CD14-positive monocyte (primary cell): ENCODE measurements at regions not wholly inside any gene's neighbourhood (a gene's known extent, or its start where the extent isn't known, plus 50 kb on each side); places are given as distances from the start of the nearest gene placed in this dataset.

Experiments
- DNase-seq, 3 donors: peaks; one replicate each; pipeline ENCODE4 v3.0.0-alpha.2; 2011 to 2022
- H2AFZ ChIP-seq: 2 replicates; pipeline ENCODE4 v1.6.0; 2012; ENCODE audit warnings: mild to moderate bottlenecking, low read depth, low read length, inconsistent platforms; ENCODE audit not compliant: insufficient read depth, poor library complexity, severe bottlenecking
- H3K27ac ChIP-seq, 2 donors: 1 replicate in 1 of 2; 2 replicates in 1 of 2; pipeline ENCODE4 v1.5.1; 2012 to 2013; ENCODE audit warnings: low read length in 2 of 2, control low read depth in 1 of 2, inconsistent platforms in 1 of 2, low read depth in 1 of 2, mild to moderate bottlenecking in 1 of 2
- H3K27me3 ChIP-seq, 2 donors: one replicate each; pipeline versions ENCODE4 v1.6.0 to v1.6.1; 2011 to 2013; ENCODE audit warnings: low read length in 2 of 2; ENCODE audit not compliant: control insufficient read depth in 2 of 2, insufficient read depth in 2 of 2
- H3K36me3 ChIP-seq, 2 donors: replicated peaks in 1 of 2; 1 replicate in 1 of 2; 2 replicates in 1 of 2; pipeline versions ENCODE4 v1.5.1 to v1.6.1; 2012 to 2013; ENCODE audit warnings: low read length in 2 of 2, control low read depth in 1 of 2, inconsistent platforms in 1 of 2, mild to moderate bottlenecking in 1 of 2; ENCODE audit not compliant: insufficient read depth in 2 of 2, control insufficient read depth in 1 of 2
- H3K4me1 ChIP-seq, 2 donors: 1 replicate in 1 of 2; 2 replicates in 1 of 2; pipeline versions ENCODE4 v1.5.1 to v1.6.1; 2012 to 2013; ENCODE audit warnings: low read length in 2 of 2, control low read depth in 1 of 2, inconsistent platforms in 1 of 2, mild to moderate bottlenecking in 1 of 2, moderate library complexity in 1 of 2; ENCODE audit not compliant: insufficient read depth in 2 of 2, control insufficient read depth in 1 of 2
- H3K4me2 ChIP-seq: replicated peaks from 2 replicates; pipeline ENCODE3; 2012; ENCODE audit warnings: low read length, moderate library complexity, mild to moderate bottlenecking; ENCODE audit not compliant: poor library complexity, severe bottlenecking; ENCODE audit errors: extremely low read depth
- H3K4me3 ChIP-seq, 3 experiments: fragments of 200-600 bp in 1 of 3; sonication (generic) in 1 of 3; replicated peaks in 1 of 3; 1 replicate in 2 of 3; 2 replicates in 1 of 3; pipeline ENCODE4 v1.5.1; 2011 to 2013; ENCODE audit warnings: low read length in 3 of 3, mild to moderate bottlenecking in 3 of 3, control low read depth in 2 of 3, low read depth in 2 of 3, inconsistent platforms in 1 of 3, moderate library complexity in 1 of 3
- H3K79me2 ChIP-seq: 2 replicates; pipeline ENCODE4 v1.6.0; 2012; ENCODE audit warnings: mild to moderate bottlenecking, control low read depth, inconsistent platforms, low read length, moderate library complexity; ENCODE audit not compliant: insufficient read depth
- H3K9ac ChIP-seq: 2 replicates; pipeline ENCODE4 v1.6.0; 2017; ENCODE audit warnings: low read length, mild to moderate bottlenecking; ENCODE audit not compliant: insufficient read depth, poor library complexity, severe bottlenecking
- H3K9me3 ChIP-seq, 2 donors: replicated peaks in 1 of 2; 1 replicate in 1 of 2; 2 replicates in 1 of 2; pipeline versions ENCODE4 v1.5.1 to v1.6.1; 2012 to 2013; ENCODE audit warnings: low read length in 2 of 2, control low read depth in 1 of 2; ENCODE audit not compliant: control insufficient read depth in 1 of 2, insufficient read depth in 1 of 2
- H4K20me1 ChIP-seq: 2 replicates; pipeline ENCODE4 v1.6.0; 2012; ENCODE audit warnings: mild to moderate bottlenecking, low read length, control low read depth, moderate library complexity; ENCODE audit not compliant: insufficient read depth
- H3K27ac Mint-ChIP-seq, 7 donors: one replicate each; pipeline ENCODE4 v1.8.0; 2020; ENCODE audit warnings: mild to moderate bottlenecking in 7 of 7, mixed read lengths in 7 of 7, moderate library complexity in 6 of 7, inconsistent platforms in 2 of 7
- H3K27me3 Mint-ChIP-seq, 3 donors: one replicate each; pipeline ENCODE4 v1.8.0; 2021 to 2022; ENCODE audit warnings: low read depth in 3 of 3, mild to moderate bottlenecking in 3 of 3, mixed read lengths in 3 of 3, moderate library complexity in 3 of 3, inconsistent platforms in 1 of 3
- H3K36me3 Mint-ChIP-seq, 2 donors: one replicate each; pipeline ENCODE4 v1.8.0; 2020; ENCODE audit warnings: mixed read lengths in 2 of 2, inconsistent platforms in 1 of 2, mild to moderate bottlenecking in 1 of 2
- H3K4me1 Mint-ChIP-seq: one replicate; pipeline ENCODE4 v1.8.0; 2020; ENCODE audit warnings: mild to moderate bottlenecking, mixed read lengths
- H3K4me3 Mint-ChIP-seq, 2 donors: one replicate each; pipeline ENCODE4 v1.8.0; 2020; ENCODE audit warnings: mild to moderate bottlenecking in 2 of 2, mixed read lengths in 2 of 2, moderate library complexity in 1 of 2
- H3K9me3 Mint-ChIP-seq, 7 donors: one replicate each; pipeline ENCODE4 v1.8.0; 2020 to 2022; ENCODE audit warnings: mixed read lengths in 7 of 7, mild to moderate bottlenecking in 6 of 7, moderate library complexity in 6 of 7, inconsistent platforms in 2 of 7
- CTCF ChIP-seq: fragments of 200-600 bp; IDR thresholded peaks from one replicate; pipeline ENCODE4 v1.8.0; 2022; ENCODE audit warnings: antibody characterized with exemption, mild to moderate bottlenecking
- WGBS: methylation state at CpG from one replicate; pipeline ENCODE4 v1.1.5; 2013; ENCODE audit warnings: missing lambda C conversion rate; ENCODE audit not compliant: insufficient coverage; 5-methylcytosine and 5-hydroxymethylcytosine counted together
- intact Hi-C, 2 donors: fragments of 100-400 bp; cut with micrococcal nuclease; formaldehyde crosslinking; loops; one replicate each; pipeline versions ENCODE4 v1.15.0 to v1.15.1; 2023

GRCh38 chr6:163840880-163841279 is 426.4 kb downstream of the QKI start:
- H3K9me3 Mint-ChIP-seq: peaks cover 8 to 17% (median 12%) of the 10 kb centered on the region in 7 donors
- Histone ChIP-seq H3K9me3 (peaks cover 12% of the 10 kb centered on the region in 2 donors), H3K4me2 (no peak overlapping the region), H3K79me2 (no peaks in the 10 kb centered on the region), H3K9ac (no peak overlapping the region), H3K27me3 (peaks cover 2 to 3% of the 10 kb centered on the region in 2 donors), H3K27ac (no peak overlapping the region), H3K36me3 (no peaks in the 10 kb centered on the region), H2AFZ (no peak overlapping the region), H4K20me1 (no peaks in the 10 kb centered on the region), H3K4me1 (no peaks in the 10 kb centered on the region), H3K4me3 (no peak overlapping the region)
- no peak overlapping the region for H3K4me3 Mint-ChIP-seq
- intact Hi-C loops: no loop called here
- no peaks in the 10 kb centered on the region for H3K36me3 Mint-ChIP-seq
- WGBS: no CpG with 5 or more reads among the region's 3 CpGs
- no peak for DNase-seq
- no peaks in the 10 kb centered on the region for H3K4me1 Mint-ChIP-seq
- TF ChIP-seq CTCF: no peak
- peaks cover 10 to 26% (median 13%) of the 10 kb centered on the region in 3 donors for H3K27me3 Mint-ChIP-seq
- no peak overlapping the region for H3K27ac Mint-ChIP-seq

GRCh38 chr6:163839296-163839695 is 424.8 kb downstream of the QKI start:
- H3K27me3 ChIP-seq: peaks cover 2 to 3% of the 10 kb centered on the region in 2 donors
- H3K9me3 Mint-ChIP-seq: peaks cover 8 to 17% (median 13%) of the 10 kb centered on the region in 7 donors
- H3K27ac Mint-ChIP-seq: no peak overlapping the region
- H3K4me1 ChIP-seq: no peaks in the 10 kb centered on the region
- H3K27ac ChIP-seq: no peak overlapping the region
- no peaks in the 10 kb centered on the region for H4K20me1 ChIP-seq
- H3K9ac ChIP-seq: no peak overlapping the region
- H3K36me3 Mint-ChIP-seq: no peaks in the 10 kb centered on the region
- whole genome bisulfite sequencing: 94% methylated on average over 5 of the region's 5 CpGs
- TF ChIP-seq CTCF: no peak
- no peaks in the 10 kb centered on the region for H3K79me2 ChIP-seq
- H2AFZ ChIP-seq: no peak overlapping the region
- DNase-seq: no peak
- H3K4me3 ChIP-seq: no peak overlapping the region
- H3K4me3 Mint-ChIP-seq: no peak overlapping the region
- H3K4me2 ChIP-seq: no peak overlapping the region
- H3K27me3 Mint-ChIP-seq: peaks cover 11 to 27% (median 12%) of the 10 kb centered on the region in 3 donors
- no peaks in the 10 kb centered on the region for H3K36me3 ChIP-seq
- intact Hi-C loops: no loop called here
- peaks cover 12 to 18% of the 10 kb centered on the region in 2 donors for H3K9me3 ChIP-seq
- no peaks in the 10 kb centered on the region for H3K4me1 Mint-ChIP-seq
